IPS DF 6.9 (cell line): ENCODE measurements at regions not wholly inside any gene's neighbourhood (a gene's known extent, or its start where the extent isn't known, plus 50 kb on each side); places are given as distances from the start of the nearest gene placed in this dataset.
"Not testable (repeated sequence)": the region's sequence is repeated elsewhere in the genome, so short reads cannot be mapped to it uniquely, and the experiment has no call there.

Source experiments
- DNase-seq: peaks from one replicate; pipeline ENCODE4 v3.0.0-alpha.2; 2013; ENCODE audit warnings: low read depth, low spot score
- H3K27ac ChIP-seq: one replicate; pipeline ENCODE4 v1.5.1; 2013; ENCODE audit warnings: low read length, control low read depth
- H3K27me3 ChIP-seq: 2 replicates; pipeline ENCODE4 v1.6.1; 2013; ENCODE audit warnings: mild to moderate bottlenecking, low read length; ENCODE audit not compliant: control insufficient read depth, insufficient read depth
- H3K36me3 ChIP-seq: 2 replicates; pipeline ENCODE4 v1.6.1; 2013; ENCODE audit warnings: low read length; ENCODE audit not compliant: control insufficient read depth, insufficient read depth
- H3K4me1 ChIP-seq: 2 replicates; pipeline ENCODE4 v1.6.1; 2013; ENCODE audit warnings: low read length; ENCODE audit not compliant: control insufficient read depth, insufficient read depth
- H3K4me3 ChIP-seq: 2 replicates; pipeline ENCODE4 v1.5.1; 2013; ENCODE audit warnings: mild to moderate bottlenecking, low read length
- H3K9me3 ChIP-seq: 2 replicates; pipeline ENCODE4 v1.6.1; 2013; ENCODE audit warnings: low read length, inconsistent platforms; ENCODE audit not compliant: control insufficient read depth, insufficient read depth
- WGBS: extraction: QIAGEN DNeasy Blood & Tissue Kit; methylation state at CpG from one replicate; pipeline ENCODE4 v1.1.7; 2013; ENCODE audit warnings: mixed read lengths, missing lambda C conversion rate; ENCODE audit not compliant: insufficient read length, insufficient coverage; 5-methylcytosine and 5-hydroxymethylcytosine counted together

- H3K27ac ChIP-seq: no peak overlapping the region
- H3K27me3 ChIP-seq: no peaks in the 10 kb centered on the region
- no peak overlapping the region for H3K4me3 ChIP-seq
- no peaks in the 10 kb centered on the region for H3K36me3 ChIP-seq
- H3K9me3 ChIP-seq: peaks cover 2% of the 10 kb centered on the region; the same call in 1 of the 2 replicates
- WGBS: no CpG with 5 or more reads among the region's 3 CpGs
- no peaks in the 10 kb centered on the region for H3K4me1 ChIP-seq
- DNase-seq: no peak
Observed at GRCh38 chr4:15333692-15334633, 93.9 kb upstream of the C1QTNF7 start.

DNA sequence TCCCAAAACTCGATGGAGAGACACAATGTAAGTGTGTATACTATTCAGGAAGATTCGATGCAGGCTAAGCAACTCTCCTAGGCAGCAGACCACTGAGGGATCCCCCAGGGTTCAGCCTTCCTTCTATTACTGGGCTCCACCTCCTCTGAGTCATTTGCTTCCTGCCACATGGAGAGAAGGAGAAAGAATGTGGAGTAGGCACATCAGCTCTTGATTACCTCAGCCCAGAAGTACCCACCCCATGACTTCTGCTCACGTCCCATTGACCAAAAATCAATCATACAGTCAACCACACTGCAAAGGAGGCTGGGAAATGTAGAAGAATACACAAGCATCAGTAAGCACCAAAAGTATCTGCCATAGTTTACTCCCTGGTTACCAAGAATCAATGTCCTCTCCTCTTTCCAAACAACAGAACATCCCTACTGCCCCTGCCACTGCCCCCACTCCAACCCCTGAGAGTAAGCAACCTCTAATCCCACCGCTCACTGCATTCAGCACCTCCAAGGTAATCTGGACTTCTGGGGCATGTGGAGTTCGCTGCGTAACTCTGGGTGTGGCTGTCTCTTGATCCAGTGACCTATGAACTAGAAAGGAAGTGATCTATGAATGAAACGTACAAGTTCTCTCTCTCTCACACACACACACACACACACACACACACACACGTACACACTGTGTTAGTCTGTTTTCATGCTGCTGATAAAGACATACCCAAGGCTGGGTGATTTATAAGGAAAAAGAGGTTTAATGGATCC, 91.2 kb upstream of the C1QTNF7 start:
- WGBS: no CpG with 5 or more reads among the region's 8 CpGs
- Histone ChIP-seq H3K36me3 (no peaks in the 10 kb centered on the region), H3K9me3 (peaks cover 2% of the 10 kb centered on the region; the same call in 1 of the 2 replicates), H3K4me1 (no peaks in the 10 kb centered on the region), H3K27ac (no peak overlapping the region), H3K4me3 (no peak overlapping the region), H3K27me3 (no peaks in the 10 kb centered on the region)
- DNase-seq: no peak

GRCh38 chr4:15337168-15337657, 90.6 kb upstream of the C1QTNF7 start:
- H3K9me3 ChIP-seq, DNase-seq, H3K27ac ChIP-seq, H3K4me1 ChIP-seq, H3K4me3 ChIP-seq, H3K27me3 ChIP-seq, H3K36me3 ChIP-seq: not testable (repeated sequence)
- no CpG with 5 or more reads among the region's 2 CpGs for WGBS

DNA sequence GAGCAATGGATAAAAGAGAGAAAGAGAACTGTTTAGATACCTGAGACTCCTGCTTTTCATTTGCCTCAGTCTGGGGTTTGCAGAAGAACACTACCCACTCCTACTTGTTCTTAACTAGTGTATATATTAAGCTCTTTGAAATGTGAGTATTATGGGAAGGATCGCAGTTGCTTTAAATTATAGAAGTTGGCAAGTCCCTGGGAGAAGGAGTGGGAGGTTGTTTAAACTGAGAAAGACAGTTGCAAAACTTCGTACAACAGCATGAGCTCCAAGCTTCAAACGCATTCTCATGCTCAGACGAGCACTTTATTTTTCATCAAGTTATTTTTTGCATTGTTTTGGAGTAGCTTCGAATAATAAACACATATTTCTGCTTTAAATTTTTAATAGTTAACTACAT, 88.1 kb upstream of the C1QTNF7 start:
- no peak for DNase-seq
- no peaks in the 10 kb centered on the region for H3K27me3 ChIP-seq
- no peaks in the 10 kb centered on the region for H3K4me1 ChIP-seq
- H3K36me3 ChIP-seq: no peaks in the 10 kb centered on the region
- no CpG with 5 or more reads among the region's 5 CpGs for WGBS
- H3K9me3 ChIP-seq: no peaks in the 10 kb centered on the region
- H3K4me3 ChIP-seq: no peak overlapping the region
- no peak overlapping the region for H3K27ac ChIP-seq

DNA sequence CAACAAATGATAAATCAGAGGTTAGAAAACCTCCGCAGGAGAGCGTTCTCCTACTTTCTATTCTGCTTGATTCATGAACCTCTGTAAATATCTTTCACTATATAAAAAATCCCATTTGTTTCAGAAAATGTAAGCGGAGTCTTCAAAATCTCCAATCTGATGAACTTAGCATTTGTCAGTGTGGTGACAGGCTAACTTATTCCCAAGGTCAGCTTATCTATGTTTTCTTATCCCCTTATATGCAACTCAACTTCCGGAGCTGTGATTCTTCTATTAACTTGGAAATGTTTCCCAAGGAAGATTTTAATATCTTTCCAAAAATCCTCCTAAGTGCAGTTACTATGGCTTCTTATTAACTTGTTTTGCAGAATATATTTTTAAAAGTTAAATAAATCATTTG, 87.5 kb upstream of the C1QTNF7 start:
- no peaks in the 10 kb centered on the region for H3K36me3 ChIP-seq
- H3K9me3 ChIP-seq: no peaks in the 10 kb centered on the region
- H3K4me3 ChIP-seq: no peak overlapping the region
- H3K27ac ChIP-seq: no peak overlapping the region
- no peaks in the 10 kb centered on the region for H3K4me1 ChIP-seq
- no CpG with 5 or more reads among the region's 4 CpGs for WGBS
- DNase-seq: no peak
- H3K27me3 ChIP-seq: no peaks in the 10 kb centered on the region

DNA sequence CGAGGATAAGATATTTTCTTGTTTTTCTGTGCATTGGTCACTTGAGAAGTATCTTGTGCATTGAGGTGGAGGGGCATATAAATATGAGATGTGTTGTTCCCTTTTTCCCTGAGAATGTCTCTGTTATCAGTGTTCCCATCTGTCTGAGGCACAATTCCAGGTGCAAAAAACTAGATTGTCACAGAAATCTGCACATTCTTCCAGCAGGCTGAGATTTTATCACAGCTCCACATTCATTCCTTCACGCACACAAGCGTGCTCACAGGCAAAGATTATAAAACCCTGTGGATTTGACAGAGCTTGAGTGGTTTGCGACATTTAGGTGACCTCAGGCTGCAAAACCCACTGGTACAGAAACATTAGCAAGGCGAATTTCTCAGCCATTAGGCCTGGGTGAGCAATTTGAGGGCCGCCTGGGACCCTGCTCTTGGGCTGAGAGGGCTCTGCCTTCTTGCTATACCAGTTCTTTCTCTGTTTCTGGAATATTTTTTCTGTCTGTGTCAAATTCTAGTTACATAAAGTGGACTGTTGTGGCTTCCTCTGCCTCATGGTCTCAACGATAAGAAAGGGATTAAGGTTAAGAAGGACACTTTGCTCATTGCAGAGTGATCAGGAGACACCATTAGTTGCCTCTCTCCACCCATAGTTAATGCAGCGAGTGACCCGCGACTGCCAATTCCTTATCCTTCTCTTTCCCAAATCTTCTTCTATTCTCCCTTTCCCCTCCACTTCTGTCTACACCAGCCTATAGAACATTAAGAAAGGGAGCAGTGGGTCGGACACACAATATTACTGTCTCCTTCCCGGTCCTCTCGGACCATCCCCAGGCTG, 86.7 kb upstream of the C1QTNF7 start:
- Histone ChIP-seq H3K36me3 (no peaks in the 10 kb centered on the region), H3K4me3 (no peak overlapping the region), H3K4me1 (no peaks in the 10 kb centered on the region), H3K9me3 (no peaks in the 10 kb centered on the region), H3K27ac (no peak overlapping the region), H3K27me3 (no peaks in the 10 kb centered on the region)
- DNase-seq: no peak
- no CpG with 5 or more reads among the region's 13 CpGs for WGBS

GRCh38 chr4:15341733-15342300, 86.0 kb upstream of the C1QTNF7 start:
- H3K4me3 ChIP-seq: no peak overlapping the region
- no CpG with 5 or more reads among the region's 21 CpGs for WGBS
- H3K27me3 ChIP-seq: no peaks in the 10 kb centered on the region
- H3K9me3 ChIP-seq: no peaks in the 10 kb centered on the region
- DNase-seq: no peak
- H3K27ac ChIP-seq: no peak overlapping the region
- H3K36me3 ChIP-seq: no peaks in the 10 kb centered on the region
- no peaks in the 10 kb centered on the region for H3K4me1 ChIP-seq

DNA sequence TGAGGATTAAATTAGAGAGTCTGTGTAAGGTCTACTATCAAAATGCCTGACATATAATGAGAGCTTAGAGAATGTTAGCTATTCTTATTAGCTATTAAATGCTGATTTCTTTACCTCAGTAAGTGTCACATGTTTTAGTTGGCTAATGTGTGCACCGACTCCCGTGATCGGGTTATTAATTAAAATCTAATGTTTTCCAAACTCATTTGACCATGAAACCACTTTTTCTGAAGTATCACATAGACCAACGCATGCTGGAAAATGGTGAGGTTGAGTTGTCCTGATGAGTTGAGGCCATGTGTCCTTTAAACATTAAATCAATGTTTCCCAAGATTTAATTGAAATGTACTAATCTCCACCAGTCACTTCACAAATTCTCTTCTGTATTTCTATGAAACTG, 84.8 kb upstream of the C1QTNF7 start:
- DNase-seq: no peak
- H3K27me3 ChIP-seq: no peaks in the 10 kb centered on the region
- no peaks in the 10 kb centered on the region for H3K36me3 ChIP-seq
- H3K27ac ChIP-seq: no peak overlapping the region
- no peaks in the 10 kb centered on the region for H3K9me3 ChIP-seq
- no CpG with 5 or more reads among the region's 4 CpGs for WGBS
- no peaks in the 10 kb centered on the region for H3K4me1 ChIP-seq
- H3K4me3 ChIP-seq: no peak overlapping the region

GRCh38 chr4:15343581-15343980, 84.3 kb upstream of the C1QTNF7 start:
- Histone ChIP-seq H3K4me1 (no peaks in the 10 kb centered on the region), H3K27me3 (no peaks in the 10 kb centered on the region), H3K36me3 (no peaks in the 10 kb centered on the region), H3K4me3 (no peak overlapping the region), H3K9me3 (no peaks in the 10 kb centered on the region), H3K27ac (no peak overlapping the region)
- no peak for DNase-seq
- WGBS: no CpG with 5 or more reads among the region's 2 CpGs

- no peak for DNase-seq
- Histone ChIP-seq H3K9me3 (no peaks in the 10 kb centered on the region), H3K4me3 (no peak overlapping the region), H3K27ac (no peak overlapping the region), H3K27me3 (no peaks in the 10 kb centered on the region), H3K36me3 (no peaks in the 10 kb centered on the region), H3K4me1 (no peaks in the 10 kb centered on the region)
- no CpG with 5 or more reads among the region's 2 CpGs for WGBS
Observed at GRCh38 chr4:15344041-15344440, 83.8 kb upstream of the C1QTNF7 start.
